HG03442 (cell line): ENCODE measurements at regions not wholly inside any gene's neighbourhood (a gene's known extent, or its start where the extent isn't known, plus 50 kb on each side); places are given as distances from the start of the nearest gene placed in this dataset.
A peak's percentile ranks its signal among the peaks of the same experiment; 100 is the strongest.
"Not testable (repeated sequence)": the region's sequence is repeated elsewhere in the genome, so short reads cannot be mapped to it uniquely, and the experiment has no call there.

Experiments used
- ATAC-seq: cut with Tn5 transposase; IDR thresholded peaks from one replicate; pipeline ENCODE4 v1.9.1; 2021; ENCODE audit warnings: mild to moderate bottlenecking, moderate library complexity; ENCODE audit not compliant: unreplicated experiment

- ATAC-seq: not testable (repeated sequence)
Measured at GRCh38 chr5:102154791-102155605, 141.1 kb downstream of the SLCO4C1 start.

- no peak for ATAC-seq
Measured at GRCh38 chr5:102154291-102154690, 141.8 kb downstream of the SLCO4C1 start.

GRCh38 chr5:102153003-102153759 is 142.9 kb downstream of the SLCO4C1 start:
- ATAC-seq: peak; percentile 86

GRCh38 chr5:102139029-102139428 is 157.1 kb downstream of the SLCO4C1 start:
- no peak for ATAC-seq

- ATAC-seq: no peak
Measured at GRCh38 chr5:102138243-102138653, 157.8 kb downstream of the SLCO4C1 start.

GRCh38 chr5:102130890-102131289 is 165.2 kb downstream of the SLCO4C1 start:
- ATAC-seq: no peak

- no peak for ATAC-seq
Measured at GRCh38 chr5:102130386-102130785, 165.7 kb downstream of the SLCO4C1 start.

GRCh38 chr5:102119252-102119651 is 176.8 kb downstream of the SLCO4C1 start:
- ATAC-seq: no peak

- no peak for ATAC-seq
Measured at GRCh38 chr5:102115736-102116135, 180.3 kb downstream of the SLCO4C1 start.

GRCh38 chr5:102114525-102115069 is 181.5 kb downstream of the SLCO4C1 start:
- ATAC-seq: no peak

GRCh38 chr5:102107865-102108264 is 188.2 kb downstream of the SLCO4C1 start:
- ATAC-seq: no peak

- ATAC-seq: no peak
Measured at GRCh38 chr5:102106599-102106998, 189.5 kb downstream of the SLCO4C1 start.

- ATAC-seq: no peak
Measured at GRCh38 chr5:102099766-102100331, 196.2 kb downstream of the SLCO4C1 start.

- ATAC-seq: not testable (repeated sequence)
Measured at GRCh38 chr5:102099083-102099482, 197.0 kb downstream of the SLCO4C1 start.

GRCh38 chr5:102098606-102099005 is 197.5 kb downstream of the SLCO4C1 start:
- ATAC-seq: not testable (repeated sequence)

GRCh38 chr5:102090770-102091169 is 205.3 kb downstream of the SLCO4C1 start:
- ATAC-seq: peak; percentile 83

GRCh38 chr5:102089883-102090282 is 206.2 kb downstream of the SLCO4C1 start:
- ATAC-seq: no peak

GRCh38 chr5:102087906-102088305 is 208.2 kb downstream of the SLCO4C1 start:
- ATAC-seq: no peak

GRCh38 chr5:102080288-102080687 is 215.8 kb downstream of the SLCO4C1 start:
- ATAC-seq: no peak

GRCh38 chr5:102077920-102078319 is 218.2 kb downstream of the SLCO4C1 start:
- ATAC-seq: no peak

- ATAC-seq: no peak
Measured at GRCh38 chr5:102069974-102070373, 226.1 kb downstream of the SLCO4C1 start.
